ENCODE measurements at regions not wholly inside any gene's neighbourhood (a gene's known extent, or its start where the extent isn't known, plus 50 kb on each side); places are given as distances from the start of the nearest gene placed in this dataset.

DNA sequence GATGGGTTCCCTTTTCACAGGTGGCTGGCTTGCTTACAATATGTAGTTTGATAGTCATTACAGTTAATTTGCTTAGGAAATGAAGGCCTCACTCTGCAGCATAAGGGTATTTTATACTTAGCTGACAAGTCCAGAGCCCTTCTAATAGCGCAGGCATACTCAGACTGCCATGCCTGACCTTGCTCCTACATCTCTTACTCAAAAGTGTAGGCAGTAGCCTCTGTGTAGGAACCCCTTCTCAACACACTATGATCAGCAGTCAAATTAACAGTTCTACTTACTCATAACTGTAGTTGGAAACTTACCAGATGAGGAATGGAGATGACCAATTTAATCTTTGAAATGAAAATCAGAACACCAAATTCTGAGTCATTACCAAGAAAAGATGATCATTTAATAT lies 373.5 kb downstream of the TBC1D32 start:
- TF ChIP-seq, protein P1, sequence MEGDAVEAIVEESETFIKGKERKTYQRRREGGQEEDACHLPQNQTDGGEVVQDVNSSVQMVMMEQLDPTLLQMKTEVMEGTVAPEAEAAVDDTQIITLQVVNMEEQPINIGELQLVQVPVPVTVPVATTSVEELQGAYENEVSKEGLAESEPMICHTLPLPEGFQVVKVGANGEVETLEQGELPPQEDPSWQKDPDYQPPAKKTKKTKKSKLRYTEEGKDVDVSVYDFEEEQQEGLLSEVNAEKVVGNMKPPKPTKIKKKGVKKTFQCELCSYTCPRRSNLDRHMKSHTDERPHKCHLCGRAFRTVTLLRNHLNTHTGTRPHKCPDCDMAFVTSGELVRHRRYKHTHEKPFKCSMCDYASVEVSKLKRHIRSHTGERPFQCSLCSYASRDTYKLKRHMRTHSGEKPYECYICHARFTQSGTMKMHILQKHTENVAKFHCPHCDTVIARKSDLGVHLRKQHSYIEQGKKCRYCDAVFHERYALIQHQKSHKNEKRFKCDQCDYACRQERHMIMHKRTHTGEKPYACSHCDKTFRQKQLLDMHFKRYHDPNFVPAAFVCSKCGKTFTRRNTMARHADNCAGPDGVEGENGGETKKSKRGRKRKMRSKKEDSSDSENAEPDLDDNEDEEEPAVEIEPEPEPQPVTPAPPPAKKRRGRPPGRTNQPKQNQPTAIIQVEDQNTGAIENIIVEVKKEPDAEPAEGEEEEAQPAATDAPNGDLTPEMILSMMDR (conservative IDR thresholded peaks at IDR 0.05; ENCODE audit: low read depth in 2 of 2): no peak
- TF ChIP-seq EZH2 (IDR thresholded peaks at IDR 0.05; ENCODE audit: low read depth, unreplicated experiment): no peak
- TF ChIP-seq, protein P2, sequence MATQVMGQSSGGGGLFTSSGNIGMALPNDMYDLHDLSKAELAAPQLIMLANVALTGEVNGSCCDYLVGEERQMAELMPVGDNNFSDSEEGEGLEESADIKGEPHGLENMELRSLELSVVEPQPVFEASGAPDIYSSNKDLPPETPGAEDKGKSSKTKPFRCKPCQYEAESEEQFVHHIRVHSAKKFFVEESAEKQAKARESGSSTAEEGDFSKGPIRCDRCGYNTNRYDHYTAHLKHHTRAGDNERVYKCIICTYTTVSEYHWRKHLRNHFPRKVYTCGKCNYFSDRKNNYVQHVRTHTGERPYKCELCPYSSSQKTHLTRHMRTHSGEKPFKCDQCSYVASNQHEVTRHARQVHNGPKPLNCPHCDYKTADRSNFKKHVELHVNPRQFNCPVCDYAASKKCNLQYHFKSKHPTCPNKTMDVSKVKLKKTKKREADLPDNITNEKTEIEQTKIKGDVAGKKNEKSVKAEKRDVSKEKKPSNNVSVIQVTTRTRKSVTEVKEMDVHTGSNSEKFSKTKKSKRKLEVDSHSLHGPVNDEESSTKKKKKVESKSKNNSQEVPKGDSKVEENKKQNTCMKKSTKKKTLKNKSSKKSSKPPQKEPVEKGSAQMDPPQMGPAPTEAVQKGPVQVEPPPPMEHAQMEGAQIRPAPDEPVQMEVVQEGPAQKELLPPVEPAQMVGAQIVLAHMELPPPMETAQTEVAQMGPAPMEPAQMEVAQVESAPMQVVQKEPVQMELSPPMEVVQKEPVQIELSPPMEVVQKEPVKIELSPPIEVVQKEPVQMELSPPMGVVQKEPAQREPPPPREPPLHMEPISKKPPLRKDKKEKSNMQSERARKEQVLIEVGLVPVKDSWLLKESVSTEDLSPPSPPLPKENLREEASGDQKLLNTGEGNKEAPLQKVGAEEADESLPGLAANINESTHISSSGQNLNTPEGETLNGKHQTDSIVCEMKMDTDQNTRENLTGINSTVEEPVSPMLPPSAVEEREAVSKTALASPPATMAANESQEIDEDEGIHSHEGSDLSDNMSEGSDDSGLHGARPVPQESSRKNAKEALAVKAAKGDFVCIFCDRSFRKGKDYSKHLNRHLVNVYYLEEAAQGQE (IDR thresholded peaks at IDR 0.05; ENCODE audit: unreplicated experiment): no peak
